SK-N-DZ (cell line): ENCODE measurements at regions not wholly inside any gene's neighbourhood (a gene's known extent, or its start where the extent isn't known, plus 50 kb on each side); places are given as distances from the start of the nearest gene placed in this dataset.
"Not testable (repeated sequence)": the region's sequence is repeated elsewhere in the genome, so short reads cannot be mapped to it uniquely, and the experiment has no call there.

ENCODE experiments used
- DNase-seq: peaks from one replicate; pipeline ENCODE4 v3.0.0-alpha.2; 2015; ENCODE audit warnings: low spot score

DNA sequence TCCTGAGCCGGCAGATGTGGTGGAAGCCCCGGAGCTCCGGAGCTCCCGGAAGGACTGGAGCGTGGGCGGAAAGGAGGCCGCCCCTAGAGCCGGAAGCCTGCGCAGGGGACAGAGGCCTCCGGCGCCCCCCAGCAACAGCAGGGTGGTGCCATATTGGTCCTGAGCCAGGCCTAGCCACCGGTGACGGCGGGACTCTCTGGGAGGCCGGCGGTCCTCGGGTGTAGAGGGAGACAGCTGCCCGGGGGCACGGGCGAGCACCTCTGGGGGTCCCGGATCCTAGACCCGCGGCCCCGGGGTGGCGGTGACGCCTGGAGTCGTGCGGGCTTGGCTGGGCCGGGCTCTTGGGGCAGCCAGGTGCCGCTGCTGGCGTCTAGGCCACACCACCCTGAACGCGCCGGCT lies 1472.2 kb downstream of the FOXD4L5 start:
- DNase-seq, result peak; percentile 63

DNA sequence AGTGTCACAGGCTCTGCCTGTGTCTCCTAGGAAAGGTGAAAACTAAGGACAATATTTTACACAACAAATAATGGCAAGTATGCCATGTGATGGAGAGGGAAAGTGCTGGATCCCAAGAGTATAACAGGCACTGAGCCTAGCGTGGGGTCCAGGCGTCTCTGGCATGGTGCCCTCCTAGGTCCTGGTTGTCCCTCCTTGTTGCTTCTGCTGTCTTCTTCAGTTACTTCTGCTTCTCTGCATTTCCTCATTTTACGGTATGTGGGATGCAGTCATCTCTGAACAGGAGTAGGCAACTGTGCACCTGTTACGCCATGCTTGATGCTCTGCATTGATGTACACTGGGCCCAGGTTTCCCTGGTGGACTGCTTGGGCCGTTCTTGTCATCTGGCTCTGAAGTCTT lies 1480.8 kb downstream of the FOXD4L5 start:
- DNase-seq, result not testable (repeated sequence)

DNA sequence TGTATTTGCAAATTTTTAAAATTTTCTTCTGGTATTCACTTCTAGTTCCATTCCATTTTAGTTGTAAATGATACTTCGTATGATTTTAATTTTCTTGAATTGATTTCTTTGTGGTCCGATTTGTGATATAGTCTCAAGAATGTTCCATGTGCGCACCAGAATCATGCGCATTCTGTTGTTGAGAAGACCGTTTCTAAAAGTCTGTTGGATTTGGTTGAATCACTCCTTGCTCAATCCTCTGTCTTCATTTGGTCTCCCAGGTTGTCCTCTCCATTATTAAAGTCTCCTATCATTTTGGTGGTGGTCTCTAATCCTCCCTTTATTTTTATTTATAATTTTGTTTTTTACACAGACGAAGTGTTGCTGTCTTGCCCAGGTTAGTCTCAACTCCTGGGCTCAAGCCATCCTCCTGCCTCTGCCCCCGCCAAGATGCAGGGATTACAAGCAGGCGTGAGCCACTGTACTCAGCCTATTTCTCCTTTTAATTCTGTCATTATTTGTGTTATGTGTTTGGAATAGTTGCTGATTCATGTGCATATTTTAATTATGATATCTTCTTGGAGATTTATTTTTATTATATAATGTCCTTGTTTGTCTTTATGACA lies 1490.8 kb downstream of the FOXD4L5 start:
- not testable (repeated sequence) for DNase-seq

DNA sequence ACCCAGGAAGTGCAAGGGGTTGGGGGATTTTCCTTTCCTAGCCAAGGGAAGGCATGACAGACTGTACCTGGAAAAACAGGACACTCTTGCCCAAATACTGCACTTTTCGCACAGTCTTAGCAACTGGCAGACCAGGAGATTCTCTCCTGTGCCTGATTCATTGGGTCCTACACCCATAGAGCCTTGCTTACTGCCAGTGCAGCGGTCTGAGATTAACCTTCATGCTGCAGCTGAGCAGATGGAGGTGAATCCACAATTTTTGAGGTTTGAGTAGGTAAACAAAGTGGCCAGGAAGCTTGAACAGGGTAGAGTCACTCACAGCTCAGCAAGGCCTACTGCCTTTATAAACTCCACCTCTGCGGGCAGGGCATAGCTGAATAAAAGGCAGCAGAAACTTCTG lies 1497.6 kb downstream of the FOXD4L5 start:
- DNase-seq, result not testable (repeated sequence)

DNA sequence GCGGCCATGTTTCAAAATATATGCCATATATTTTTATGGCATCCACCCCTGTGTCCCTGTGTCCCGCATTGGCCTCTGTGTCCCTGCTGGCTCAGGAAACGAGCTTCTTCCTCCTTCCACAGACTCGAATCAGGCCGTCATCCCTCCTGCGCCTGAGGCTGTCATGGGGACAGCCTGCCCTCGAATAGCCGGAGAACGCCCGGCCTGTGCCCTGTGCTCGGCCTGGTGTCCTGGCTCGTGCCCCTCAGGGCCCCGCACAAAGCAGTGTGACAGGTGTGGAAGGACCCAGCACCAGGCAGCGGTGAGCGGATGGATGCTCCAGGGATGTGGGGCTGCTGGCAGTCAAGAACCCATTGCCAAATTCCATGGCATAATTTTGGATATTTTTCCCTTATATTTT lies 1500.0 kb downstream of the FOXD4L5 start:
- DNase-seq, result not testable (repeated sequence)

DNA sequence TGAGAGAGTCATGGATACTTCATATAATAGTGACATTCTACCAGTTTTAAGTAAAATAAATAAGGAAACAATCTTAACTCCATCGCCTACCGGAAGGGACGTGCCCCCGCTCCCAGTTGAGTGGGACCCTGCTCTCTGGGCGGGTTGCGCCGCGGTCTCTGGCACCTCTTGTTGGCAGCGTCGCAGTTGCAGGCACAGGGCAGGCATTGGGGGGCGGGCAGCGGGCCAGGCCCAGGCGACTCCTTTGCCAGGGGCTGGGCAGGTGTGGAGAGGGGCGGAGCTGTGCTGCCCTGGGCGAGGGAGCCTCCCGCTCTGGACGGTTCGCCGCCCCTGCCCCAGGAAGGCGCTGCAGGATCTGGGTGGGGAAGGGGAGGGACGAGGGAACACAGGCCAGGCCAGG lies 1500.6 kb downstream of the FOXD4L5 start:
- DNase-seq, result not testable (repeated sequence)

DNA sequence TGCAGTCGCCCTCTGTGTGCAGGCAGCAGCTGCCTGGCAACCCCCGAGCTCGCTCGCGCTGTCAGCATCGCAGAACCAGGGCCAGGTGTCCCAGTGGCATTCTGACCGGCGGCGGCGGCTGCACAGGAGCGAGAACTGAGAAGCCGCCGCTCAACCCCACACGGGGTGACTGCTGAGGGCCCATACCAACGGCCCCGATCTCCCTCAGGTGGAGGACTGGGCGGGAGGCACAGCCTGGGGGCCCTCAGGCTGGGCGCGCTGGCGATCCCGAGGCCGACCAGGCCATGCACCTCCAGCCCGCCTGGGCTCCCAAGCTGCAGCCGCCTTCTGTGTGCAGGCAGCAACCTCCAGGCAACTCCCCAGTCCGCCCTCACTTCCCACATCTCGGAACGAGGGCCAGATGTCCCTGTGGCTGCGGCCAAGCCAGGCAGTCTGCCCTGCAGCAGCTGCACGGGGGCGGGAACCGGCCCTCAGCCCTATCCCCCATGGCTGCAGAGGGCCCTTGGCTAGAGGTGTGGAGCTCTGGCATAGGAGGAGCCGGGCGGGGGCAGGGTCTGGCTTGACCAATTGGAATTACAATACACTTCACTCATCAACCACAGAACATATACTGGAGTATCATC lies 1503.1 kb downstream of the FOXD4L5 start:
- DNase-seq, result peak; percentile 35

DNA sequence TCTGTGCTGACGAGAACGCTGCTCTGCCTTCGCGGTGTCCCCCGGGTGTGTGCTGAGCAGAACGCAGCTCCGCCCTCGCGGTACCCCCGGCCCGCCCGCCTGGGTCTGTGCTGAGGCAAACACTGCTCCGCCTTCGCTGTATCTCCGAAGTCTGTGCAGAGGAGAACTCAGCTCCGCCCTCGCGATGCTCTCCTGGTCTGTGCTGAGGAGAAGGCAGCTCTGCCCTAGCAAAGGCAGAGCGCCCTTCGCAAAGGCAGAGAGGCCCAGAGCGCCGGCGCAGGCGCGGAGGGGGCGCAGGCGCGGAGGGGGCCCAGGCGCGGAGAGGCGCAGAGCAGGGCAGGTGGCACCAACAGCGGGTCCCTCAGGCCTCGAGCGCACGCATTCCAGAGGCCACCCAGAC lies 1503.6 kb downstream of the FOXD4L5 start:
- DNase-seq, result peak; percentile 72

DNA sequence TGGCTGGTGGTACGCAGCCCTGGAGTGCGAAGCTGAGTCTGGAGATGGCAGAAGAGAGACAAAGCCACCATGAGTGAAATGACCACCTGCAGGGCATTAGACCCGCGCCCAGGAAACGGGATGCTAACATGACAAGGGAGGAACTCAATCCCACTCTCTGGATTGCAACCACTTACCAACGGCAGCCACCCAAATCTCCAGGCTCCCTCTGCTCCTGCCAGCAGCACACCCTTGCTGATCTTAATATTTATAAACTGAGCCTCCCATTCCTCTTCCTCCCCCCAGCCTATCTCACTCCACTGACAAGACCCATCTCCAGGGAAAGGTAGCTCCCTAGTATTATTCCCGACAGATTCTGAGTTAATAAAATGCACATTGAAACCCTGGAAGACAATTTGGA lies 1508.8 kb downstream of the FOXD4L5 start:
- DNase-seq, result not testable (repeated sequence)

DNA sequence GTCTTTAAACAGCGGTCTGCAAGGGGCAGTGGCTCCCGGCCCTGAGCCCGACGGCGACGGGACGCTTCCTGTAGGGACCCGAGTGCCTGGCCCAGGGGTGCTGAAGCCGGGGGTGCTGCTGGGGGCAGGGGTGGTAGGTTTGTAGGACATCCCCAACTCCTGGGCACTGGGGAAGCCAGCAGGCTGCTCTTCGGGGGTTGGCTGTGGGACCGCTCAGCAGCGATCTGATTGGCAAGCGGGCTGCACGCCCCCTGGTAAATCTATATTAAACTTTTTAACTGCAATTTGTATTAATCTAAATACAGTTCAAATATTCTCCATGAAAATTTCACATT lies 1510.0 kb downstream of the FOXD4L5 start:
- not testable (repeated sequence) for DNase-seq

DNA sequence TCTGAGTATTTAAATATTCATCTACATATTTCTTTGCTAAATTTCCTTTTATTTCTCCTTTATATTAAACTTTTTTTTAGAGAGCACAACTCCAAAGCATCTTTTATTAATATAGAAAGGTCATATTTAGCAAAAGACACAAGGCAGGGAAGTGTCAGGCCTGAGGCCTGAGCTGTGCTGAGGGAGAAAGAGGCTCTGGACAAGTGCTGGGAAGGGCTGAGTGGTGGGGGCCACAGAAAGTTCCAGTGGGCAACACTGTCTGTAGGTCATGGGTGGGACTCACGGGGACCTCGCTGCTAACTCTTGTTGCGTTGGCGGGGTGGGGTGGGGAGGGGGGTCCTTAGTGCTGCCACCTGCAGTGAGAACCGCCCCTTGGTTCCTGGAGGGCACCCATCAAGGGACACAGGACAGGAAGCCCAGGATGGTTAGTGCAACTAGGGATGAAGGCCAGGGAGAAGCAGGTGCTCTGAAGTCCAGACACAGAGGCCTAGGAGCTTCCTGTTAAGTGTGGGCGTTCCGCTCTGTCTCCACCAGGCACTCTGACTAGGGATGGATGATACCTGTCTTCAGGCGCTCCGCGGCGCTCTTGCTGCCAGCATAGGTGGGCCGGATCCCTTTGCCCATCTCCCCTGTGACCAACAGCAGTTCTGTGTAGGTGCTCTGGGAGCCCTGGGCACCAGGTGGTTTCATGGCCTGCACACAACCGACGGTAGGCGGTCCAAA lies 1510.5 kb downstream of the FOXD4L5 start:
- DNase-seq, result not testable (repeated sequence)

DNA sequence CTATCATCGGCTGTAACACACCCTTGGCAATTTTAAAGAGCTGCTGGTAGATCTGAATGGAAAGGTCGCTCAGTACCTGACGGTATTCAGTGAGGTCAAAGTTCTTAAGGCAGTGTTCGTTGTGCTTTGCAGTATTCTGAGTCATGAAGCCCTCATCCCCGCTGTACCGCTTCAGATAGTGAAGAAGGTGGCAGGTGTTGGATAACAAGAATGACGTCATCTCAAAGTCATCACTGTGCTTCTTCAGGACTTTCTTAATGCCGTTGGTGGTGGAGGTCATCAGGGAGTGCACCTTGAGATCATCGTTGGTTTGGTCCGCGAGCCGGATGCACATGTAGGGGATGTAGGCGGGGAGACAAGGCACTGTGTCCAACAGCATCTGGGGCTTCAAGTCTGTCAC lies 1522.8 kb downstream of the FOXD4L5 start:
- not testable (repeated sequence) for DNase-seq

DNA sequence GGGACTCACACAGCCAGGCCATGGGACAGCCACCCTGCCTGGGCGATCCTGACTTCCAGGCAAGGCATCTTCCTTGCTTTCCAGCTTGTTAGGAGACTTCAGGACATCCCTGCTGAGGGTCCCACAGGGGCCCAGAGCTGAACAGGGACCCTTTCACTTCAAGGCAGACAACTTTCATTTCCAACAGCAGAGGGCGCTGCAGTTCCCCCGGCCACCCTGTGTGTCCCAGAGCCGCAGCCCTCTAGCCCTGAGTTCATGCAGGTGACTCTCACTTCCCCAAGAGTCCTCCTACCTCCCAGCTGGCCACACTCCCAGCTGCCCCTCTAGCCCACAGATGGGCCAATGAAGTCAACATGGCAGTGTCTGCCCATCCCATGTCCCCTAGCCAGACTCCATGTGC lies 1556.0 kb downstream of the FOXD4L5 start:
- not testable (repeated sequence) for DNase-seq

DNA sequence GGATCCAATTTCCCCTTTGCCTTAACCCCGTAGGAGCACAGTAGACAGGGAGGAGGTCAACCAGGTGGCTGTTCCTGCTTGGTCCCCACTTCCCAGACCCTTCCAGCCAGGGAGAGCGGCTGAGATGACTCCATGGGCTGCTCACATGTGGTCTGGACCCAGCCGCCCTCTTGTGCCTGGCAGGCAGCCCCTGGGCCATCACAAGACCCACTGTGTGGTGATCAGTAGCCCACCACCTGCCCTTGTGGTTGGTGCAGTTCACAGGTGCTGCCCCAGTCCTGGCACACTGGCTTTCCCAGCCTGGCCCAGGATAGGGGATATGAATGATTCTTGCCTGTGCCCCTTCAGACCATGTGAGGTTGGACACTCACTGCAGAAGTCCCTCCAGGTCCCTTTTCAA lies 1556.7 kb downstream of the FOXD4L5 start:
- no peak for DNase-seq

DNA sequence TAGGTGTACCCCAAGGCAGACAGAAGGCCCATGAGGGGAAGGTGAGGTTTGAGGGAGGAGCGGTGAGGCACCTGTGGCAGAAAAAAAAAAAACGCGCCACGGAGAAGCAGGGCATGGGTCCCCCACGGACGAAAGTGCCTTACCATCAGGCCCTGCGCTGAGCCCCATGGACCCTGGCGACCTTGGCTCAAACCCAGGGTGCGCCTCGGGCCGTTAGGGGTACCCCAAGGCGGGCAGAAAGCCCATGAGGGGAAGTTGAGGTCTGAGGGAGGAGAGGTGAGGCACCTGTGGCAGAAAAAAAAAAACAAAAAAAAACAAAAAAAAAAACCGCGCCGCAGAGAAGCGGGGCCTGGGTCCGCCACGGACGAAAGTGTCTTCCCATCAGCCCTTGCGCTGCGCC lies 1576.7 kb downstream of the FOXD4L5 start:
- not testable (repeated sequence) for DNase-seq

DNA sequence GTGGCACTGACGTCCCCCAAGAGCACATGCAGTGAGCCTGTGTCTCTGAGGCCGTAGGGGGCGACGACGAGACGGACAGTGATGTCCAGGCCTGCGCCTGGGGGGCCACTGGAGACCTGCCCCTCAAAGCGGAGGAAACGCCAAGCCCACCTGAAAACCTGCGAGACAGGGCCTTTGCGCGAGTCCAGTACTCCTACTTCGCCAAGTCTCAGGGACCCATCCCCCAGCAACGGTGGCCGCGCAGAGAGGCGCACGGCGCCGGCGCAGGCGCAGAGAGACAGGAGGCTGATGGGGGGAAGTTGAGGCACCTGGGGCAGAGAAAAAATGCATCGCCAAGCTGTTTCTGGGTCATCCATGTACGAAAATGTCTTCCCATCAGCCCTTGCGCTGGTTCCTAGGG lies 1580.6 kb downstream of the FOXD4L5 start:
- DNase-seq, result not testable (repeated sequence)

DNA sequence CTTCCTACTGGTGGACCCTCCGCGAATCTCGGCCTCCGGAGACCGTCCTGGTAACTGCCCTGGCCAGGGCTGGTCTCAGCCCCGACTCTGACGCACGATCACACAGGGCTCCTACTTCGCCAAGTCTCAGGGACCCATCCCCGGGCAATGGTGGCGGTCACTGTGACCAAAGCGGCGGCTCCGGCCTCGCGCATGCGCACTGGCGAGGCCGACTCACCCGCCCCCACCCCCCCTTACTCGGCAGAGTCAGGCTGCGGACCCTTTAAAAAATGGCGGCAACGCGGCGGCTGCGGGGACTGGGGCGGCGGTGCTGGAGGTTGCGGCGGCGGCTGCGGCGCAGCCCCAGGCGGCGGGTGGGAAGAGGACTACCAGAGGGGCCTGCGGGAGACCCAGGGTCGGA lies 1581.3 kb downstream of the FOXD4L5 start:
- peak; percentile 56 for DNase-seq

DNA sequence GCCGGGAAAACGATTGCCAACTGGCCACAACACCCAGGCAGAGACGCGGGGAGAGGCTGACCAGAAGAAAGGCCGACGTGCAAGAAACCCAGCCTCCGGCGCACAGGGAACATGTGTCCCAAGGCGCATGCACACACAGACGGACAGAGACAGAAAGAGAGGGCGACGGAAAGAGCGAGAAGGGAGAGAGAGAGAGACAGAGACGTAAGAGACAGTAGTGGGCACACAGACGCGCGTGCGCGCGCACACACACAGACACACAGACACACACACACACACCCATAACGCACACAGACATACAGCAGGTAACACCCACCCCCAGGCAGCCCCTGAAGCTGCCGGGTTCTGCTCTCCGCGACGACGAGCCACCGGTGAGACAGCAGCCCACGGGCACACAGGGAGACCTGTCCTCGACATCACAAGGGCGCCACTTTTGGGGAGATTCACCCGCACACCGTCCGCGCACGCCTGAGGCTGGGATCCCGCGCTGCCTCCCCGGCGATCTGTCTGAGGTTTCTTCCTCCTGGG lies 1581.8 kb downstream of the FOXD4L5 start:
- DNase-seq, result not testable (repeated sequence)
